WERI-Rb-1 (cell line): ENCODE measurements at regions not wholly inside any gene's neighbourhood (a gene's known extent, or its start where the extent isn't known, plus 50 kb on each side); places are given as distances from the start of the nearest gene placed in this dataset.
"Not testable (repeated sequence)": the region's sequence is repeated elsewhere in the genome, so short reads cannot be mapped to it uniquely, and the experiment has no call there.

Experiments used
- DNase-seq: peaks from one replicate; pipeline ENCODE4 v3.0.0-alpha.2; 2020
- H3K27ac ChIP-seq: fragments of 250-450 bp; sonication (Bioruptor Pico); 2 replicates; pipeline ENCODE4 v1.5.1; 2020; ENCODE audit warnings: mild to moderate bottlenecking, moderate library complexity
- H3K27me3 ChIP-seq: fragments of 250-450 bp; sonication (Bioruptor Pico); 2 replicates; pipeline ENCODE4 v1.5.1; 2021; ENCODE audit warnings: mild to moderate bottlenecking, low read depth, moderate library complexity; ENCODE audit not compliant: insufficient read depth, severe bottlenecking
- H3K36me3 ChIP-seq: fragments of 250-450 bp; sonication (Bioruptor Pico); 2 replicates; pipeline ENCODE4 v1.5.1; 2020; ENCODE audit warnings: mild to moderate bottlenecking, moderate library complexity
- H3K4me3 ChIP-seq: 2 replicates; pipeline ENCODE4 v1.5.1; 2011; ENCODE audit warnings: low read depth, mild to moderate bottlenecking, control low read depth, low read length
- H3K9me3 ChIP-seq: fragments of 250-450 bp; sonication (Bioruptor Pico); 2 replicates; pipeline ENCODE4 v1.5.1; 2021; ENCODE audit warnings: mild to moderate bottlenecking, moderate library complexity; ENCODE audit not compliant: severe bottlenecking
- TF ChIP-seq, protein P1 (sequence below): IDR thresholded peaks from 2 replicates; pipeline ENCODE4 v1.5.1; 2011; ENCODE audit warnings: low read depth, mild to moderate bottlenecking, control low read depth, inconsistent platforms, low read length

- not testable (repeated sequence) for DNase-seq, H3K27ac ChIP-seq, H3K9me3 ChIP-seq, H3K4me3 ChIP-seq, H3K36me3 ChIP-seq, H3K27me3 ChIP-seq
Measured at GRCh38 chr1:117314951-117315350, 52.3 kb upstream of the MAN1A2 start.

- no peak for DNase-seq
- Histone ChIP-seq H3K36me3 (no peaks in the 10 kb centered on the region), H3K4me3 (no peak overlapping the region), H3K9me3 (peaks cover 6% of the 10 kb centered on the region), H3K27me3 (no peaks in the 10 kb centered on the region), H3K27ac (no peak overlapping the region)
- TF ChIP-seq, protein P1, sequence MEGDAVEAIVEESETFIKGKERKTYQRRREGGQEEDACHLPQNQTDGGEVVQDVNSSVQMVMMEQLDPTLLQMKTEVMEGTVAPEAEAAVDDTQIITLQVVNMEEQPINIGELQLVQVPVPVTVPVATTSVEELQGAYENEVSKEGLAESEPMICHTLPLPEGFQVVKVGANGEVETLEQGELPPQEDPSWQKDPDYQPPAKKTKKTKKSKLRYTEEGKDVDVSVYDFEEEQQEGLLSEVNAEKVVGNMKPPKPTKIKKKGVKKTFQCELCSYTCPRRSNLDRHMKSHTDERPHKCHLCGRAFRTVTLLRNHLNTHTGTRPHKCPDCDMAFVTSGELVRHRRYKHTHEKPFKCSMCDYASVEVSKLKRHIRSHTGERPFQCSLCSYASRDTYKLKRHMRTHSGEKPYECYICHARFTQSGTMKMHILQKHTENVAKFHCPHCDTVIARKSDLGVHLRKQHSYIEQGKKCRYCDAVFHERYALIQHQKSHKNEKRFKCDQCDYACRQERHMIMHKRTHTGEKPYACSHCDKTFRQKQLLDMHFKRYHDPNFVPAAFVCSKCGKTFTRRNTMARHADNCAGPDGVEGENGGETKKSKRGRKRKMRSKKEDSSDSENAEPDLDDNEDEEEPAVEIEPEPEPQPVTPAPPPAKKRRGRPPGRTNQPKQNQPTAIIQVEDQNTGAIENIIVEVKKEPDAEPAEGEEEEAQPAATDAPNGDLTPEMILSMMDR: no peak
Measured at GRCh38 chr1:117313555-117313954, 53.7 kb upstream of the MAN1A2 start.

DNA sequence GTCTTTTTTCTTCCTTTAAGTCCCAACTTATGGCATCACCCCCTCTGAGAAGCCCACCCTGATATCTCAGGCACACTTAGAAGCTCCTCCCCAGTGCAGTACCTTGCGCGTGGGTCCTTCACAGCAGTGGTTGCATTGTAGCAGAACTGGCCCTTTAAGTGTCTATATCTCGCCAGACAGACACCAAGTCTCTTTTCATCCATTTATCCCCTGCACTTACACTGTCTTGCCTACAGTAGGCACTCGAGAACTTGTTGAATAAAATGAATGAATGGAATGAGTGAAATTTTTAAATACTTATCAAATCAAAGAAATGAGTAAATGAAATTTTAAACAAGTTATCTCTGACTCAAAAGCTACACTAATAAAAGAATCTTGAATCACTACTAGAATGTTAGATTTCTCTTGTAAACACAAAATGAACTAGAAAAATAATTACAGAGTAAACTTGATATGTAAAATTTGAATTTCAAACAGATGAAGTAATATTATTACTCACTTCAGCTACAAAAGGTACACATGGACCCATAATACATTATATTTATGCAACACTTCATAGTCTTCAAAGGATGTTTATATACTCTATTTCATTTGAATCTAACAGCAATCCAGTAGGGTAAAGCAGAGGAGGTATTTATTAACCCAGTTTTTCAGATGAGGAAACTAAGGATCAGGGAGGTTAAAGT, 54.7 kb upstream of the MAN1A2 start:
- Histone ChIP-seq H3K9me3 (peaks cover 6% of the 10 kb centered on the region), H3K27me3 (no peaks in the 10 kb centered on the region), H3K27ac (no peak overlapping the region), H3K36me3 (no peaks in the 10 kb centered on the region), H3K4me3 (no peak overlapping the region)
- no peak for DNase-seq
- TF ChIP-seq, protein P1: no peak

DNA sequence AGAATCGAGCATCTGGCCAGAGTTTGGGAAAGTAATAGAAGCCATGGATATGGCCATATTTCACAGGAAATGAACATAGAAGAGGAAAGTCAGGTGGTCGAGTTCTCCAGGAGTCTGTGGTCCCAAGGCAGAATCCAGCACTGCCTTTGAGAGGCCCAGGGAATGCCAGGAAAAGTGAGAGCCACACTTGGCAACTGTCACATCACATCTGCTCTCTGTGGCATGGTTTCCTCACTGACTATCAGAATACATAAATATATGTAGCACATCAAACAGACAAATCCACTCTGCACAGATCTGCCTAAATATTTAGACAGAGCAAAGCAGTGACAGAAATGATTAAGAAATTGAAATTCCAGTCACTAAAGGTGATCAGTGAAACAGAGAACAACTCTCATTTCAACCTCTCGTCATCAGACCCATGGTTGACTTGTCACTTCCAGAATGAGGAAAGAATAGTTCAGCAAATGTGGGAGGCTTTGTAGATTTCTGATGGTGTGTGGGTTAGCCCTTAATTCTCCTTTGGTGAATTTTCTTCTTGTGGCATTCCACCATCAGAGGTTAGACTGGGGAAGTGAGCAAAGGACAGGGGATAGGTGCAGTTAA, 58.8 kb upstream of the MAN1A2 start:
- H3K27me3 ChIP-seq: no peaks in the 10 kb centered on the region
- TF ChIP-seq, protein P1: no peak
- H3K27ac ChIP-seq: no peak overlapping the region
- no peak overlapping the region for H3K4me3 ChIP-seq
- H3K9me3 ChIP-seq: no peaks in the 10 kb centered on the region
- no peaks in the 10 kb centered on the region for H3K36me3 ChIP-seq
- DNase-seq: no peak

DNA sequence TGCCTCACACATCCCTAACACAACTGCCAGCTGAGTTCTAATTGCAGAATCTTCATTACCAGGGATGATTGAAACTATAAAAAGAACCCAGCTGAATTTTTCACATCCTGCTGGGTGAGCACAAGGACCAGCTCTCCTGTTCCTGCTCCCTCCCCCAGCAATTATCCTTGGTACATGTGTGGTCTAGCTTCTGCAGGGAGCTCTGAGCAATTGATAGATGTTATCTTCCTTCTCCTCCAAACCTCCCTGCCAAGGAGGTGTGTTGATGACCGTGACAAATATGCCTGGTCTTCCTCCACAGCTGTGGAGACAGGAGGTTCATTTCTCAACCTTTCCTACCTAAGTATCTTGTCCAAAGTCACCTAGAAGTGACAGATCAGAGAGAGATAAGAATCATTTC, 65.3 kb upstream of the MAN1A2 start:
- H3K36me3 ChIP-seq: no peaks in the 10 kb centered on the region
- peaks cover 7% of the 10 kb centered on the region for H3K9me3 ChIP-seq
- TF ChIP-seq, protein P1: no peak
- no peaks in the 10 kb centered on the region for H3K27me3 ChIP-seq
- no peak overlapping the region for H3K27ac ChIP-seq
- no peak overlapping the region for H3K4me3 ChIP-seq
- DNase-seq: no peak

- H3K36me3 ChIP-seq, H3K27ac ChIP-seq, DNase-seq, H3K4me3 ChIP-seq, H3K27me3 ChIP-seq, H3K9me3 ChIP-seq: not testable (repeated sequence)
Measured at GRCh38 chr1:117300183-117300582, 67.1 kb upstream of the MAN1A2 start.

GRCh38 chr1:117295001-117295400, 72.2 kb upstream of the MAN1A2 start:
- H3K27me3 ChIP-seq: no peaks in the 10 kb centered on the region
- TF ChIP-seq, protein P1: no peak

More at GRCh38 chr1:117295001-117295400, 72.2 kb upstream of the MAN1A2 start:
- H3K27ac ChIP-seq: no peak overlapping the region
- no peak for DNase-seq
- H3K9me3 ChIP-seq: no peaks in the 10 kb centered on the region
- H3K36me3 ChIP-seq: no peaks in the 10 kb centered on the region
- H3K4me3 ChIP-seq: no peak overlapping the region
